ENCODE measurements at regions not wholly inside any gene's neighbourhood (a gene's known extent, or its start where the extent isn't known, plus 50 kb on each side); places are given as distances from the start of the nearest gene placed in this dataset.
"Not testable (repeated sequence)": the region's sequence is repeated elsewhere in the genome, so short reads cannot be mapped to it uniquely, and the experiment has no call there.

DNA sequence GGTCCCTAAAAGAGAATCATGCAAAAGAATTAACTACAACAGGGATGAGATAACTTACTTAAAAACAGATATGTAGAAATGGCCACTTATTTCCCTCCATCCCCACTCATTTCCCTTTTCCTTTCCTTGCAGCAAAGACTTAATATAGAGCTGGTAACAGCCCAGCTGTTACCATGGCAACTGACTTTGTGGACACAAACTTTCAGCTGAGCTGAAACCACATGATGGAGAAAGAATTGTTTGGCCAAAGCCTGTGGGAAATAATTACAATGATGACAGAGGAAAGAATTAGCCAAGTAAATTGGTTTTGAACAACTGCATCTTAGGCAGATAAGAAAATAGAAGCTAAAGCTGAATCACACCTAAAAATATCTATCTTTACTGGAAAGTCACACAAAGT, 364.9 kb downstream of the GALC start:
- DNase-seq, result peak; percentile 67

DNA sequence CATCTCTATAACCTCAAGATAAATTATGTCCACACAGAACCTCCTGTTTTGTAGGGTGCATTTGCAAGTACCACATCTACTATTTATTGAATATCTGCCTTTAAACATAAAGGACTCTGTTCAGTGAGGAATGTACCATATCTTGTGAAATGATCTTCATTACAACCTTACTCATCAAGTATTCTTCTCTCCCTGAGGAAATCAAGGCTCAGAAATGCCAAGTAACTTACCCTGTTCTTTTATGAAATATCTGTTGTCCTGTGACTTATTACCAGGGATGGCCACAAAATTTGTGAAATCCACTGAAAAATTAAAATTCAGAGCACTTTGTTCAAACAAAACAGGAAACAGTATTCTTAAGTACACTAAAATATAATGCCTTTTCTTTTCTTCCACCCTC, 366.7 kb downstream of the GALC start:
- DNase-seq, result no peak

DNA sequence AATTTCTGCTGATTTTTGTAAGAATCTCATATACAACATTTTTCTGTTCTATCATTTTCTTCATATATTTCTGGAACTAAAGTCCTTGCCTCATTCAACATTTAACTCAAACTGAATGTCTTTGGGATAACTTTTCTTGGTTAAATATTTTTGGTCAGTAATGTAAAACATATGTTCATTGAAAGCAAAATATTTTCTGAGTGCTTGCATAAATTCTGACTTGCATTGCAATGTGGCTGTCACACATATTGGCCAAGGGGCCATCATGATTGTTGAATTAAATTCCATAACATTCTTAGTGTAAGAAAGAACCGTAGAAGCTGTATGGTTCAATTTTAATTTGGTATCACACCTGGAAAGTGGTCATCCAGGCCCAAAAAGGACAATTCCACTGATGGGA, 369.4 kb downstream of the GALC start:
- DNase-seq, result no peak

DNA sequence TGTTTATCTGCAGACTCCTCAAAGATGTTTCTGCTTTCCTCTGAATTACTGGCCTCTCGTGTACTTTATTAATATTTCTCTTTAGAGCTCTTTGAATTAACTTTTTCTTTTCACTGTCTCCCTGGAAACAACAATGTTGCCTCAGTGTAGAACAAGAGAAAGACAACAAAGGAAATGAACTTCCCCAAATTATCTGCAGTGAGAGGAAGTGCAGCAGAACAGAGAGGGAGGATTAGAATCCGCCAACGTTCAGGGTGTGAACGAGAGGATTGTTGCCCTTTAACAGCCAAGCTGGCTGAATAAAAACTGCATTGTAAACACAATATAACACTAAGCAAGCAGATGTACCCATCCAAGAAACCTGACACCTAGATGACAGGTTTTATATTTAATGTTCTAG, 375.9 kb downstream of the GALC start:
- DNase-seq, result no peak

DNA sequence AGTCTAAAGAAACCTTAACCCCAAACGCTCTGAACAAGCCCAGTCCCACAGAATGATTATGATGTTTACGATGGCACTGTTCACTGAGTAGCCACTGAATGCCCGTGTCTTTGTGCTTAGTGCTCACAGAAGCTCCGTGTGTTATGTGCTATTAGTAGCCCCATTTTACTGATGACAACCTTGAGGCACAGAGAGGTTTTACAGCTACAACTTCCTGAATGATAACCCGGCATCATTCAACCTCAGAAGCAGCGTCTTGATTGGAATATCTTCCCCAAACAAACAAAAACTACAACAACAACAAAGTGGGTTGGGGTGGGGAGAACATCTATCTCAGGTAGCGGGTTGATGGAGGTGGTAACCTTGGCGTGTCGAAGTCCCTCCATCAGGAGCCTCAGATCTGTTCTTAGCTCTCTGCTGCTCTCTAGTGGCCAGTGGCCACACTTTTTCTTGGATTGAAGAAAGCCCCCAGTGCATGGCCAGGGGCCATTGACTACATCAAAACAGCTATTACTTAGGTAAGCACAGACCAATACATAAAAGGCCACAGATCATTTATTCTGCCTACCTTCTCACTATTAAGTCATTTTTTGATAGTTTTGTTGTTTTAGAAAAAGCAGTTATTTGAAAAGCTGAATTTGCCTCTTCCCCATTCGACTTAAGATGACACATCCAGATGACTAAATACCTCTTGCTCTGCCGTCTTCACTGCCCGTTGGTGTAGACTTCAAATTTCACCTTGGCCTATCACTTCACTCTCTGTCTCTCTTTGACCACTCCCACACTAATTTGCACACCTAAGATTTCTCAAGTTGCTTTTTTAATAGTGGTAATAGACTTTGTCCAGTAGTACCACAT, 376.9 kb downstream of the GALC start:
- peak; percentile 80 for DNase-seq

DNA sequence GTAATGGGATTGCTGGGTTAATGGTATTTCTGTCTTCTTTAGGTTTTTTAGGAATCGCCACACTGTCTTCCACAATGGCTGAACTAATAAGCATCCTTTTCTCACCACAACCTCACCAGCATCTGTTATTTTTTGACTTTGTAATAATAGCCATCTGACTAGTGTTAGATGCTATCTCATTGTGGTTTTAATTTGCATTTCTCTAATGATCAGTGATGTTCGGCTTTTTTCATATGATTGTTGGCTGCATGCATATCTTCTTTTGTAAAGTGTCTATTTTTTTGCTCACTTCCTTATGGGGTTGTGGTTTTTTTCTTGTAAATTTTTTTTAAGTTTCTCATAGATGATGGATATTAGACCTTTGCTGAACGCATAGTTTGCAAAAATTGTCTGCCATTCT, 377.9 kb downstream of the GALC start:
- DNase-seq, result no peak

DNA sequence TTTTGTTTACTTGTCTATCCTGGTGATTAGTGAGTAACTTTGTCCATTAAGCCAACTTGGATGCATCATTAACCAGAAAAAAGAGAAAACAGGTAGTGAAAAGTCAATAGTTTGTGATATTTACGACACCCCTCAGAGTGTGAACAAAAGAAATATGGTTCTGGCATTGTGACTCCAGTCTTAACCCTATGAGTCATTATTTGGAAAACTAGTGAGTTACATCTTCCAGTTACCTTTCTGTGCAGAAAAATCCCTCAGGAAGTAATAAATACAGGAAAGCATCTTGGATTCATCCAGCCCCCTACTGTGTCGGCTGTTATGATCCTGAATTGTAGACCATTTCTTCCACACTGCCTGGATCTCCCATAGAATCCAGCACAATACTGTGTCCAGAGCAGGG, 379.1 kb downstream of the GALC start:
- DNase-seq, result no peak

DNA sequence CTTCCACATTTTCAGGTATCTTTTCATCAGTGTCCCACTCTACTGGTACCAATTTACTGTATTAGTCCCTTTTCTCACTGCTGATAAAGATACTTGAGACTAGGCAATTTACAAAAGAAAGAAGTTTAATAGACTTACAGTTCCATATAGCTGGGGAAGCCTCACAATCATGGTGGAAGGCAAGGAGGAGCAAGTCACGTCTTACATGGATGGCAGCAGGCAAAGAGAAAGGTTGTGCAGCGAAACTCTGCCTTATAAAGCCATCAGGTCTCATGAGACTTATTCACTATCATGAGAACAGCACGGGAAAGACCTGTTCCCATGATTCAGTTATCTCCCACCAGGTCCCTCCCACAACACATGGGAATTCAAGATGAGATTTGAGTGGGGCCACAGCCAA, 385.9 kb downstream of the GALC start:
- not testable (repeated sequence) for DNase-seq

DNA sequence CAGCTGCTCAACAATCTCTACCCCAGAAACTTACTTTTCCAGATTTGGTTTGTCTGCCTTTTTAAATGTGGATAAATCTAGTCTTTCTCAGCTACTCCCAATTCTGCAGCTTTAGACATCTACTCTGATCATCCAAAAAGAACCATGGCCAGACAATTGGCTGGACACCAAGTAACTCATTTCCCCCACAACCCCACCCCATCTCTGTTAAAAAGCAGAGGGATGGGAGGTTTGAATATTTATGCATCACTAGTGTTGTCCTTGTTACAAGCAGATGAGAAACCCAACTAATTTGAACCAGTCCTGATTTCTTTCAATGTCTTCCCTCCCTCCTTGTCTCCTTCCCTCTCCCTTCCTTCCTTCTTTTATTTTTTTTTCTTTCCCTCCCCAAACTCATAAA, 391.9 kb downstream of the GALC start:
- no peak for DNase-seq

DNA sequence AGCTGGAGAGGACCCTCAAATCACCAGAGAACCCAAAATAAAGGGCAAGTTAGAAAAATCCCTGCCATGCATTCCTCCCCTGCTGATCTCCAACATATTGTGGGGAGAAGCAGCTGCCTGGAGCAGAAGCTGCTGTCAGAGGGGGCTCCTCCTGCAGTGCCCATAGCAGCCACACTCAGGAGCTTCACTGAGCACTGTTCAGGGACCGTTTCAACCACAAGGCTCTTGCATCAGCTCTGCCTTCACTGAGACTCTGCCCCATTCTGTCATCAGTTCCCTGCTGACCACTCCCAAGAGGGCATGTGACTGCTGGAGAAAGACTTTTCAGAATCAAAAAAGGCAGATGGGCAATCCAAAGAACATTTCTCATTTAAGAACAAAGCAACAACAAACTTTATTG, 392.7 kb downstream of the GALC start:
- no peak for DNase-seq

DNA sequence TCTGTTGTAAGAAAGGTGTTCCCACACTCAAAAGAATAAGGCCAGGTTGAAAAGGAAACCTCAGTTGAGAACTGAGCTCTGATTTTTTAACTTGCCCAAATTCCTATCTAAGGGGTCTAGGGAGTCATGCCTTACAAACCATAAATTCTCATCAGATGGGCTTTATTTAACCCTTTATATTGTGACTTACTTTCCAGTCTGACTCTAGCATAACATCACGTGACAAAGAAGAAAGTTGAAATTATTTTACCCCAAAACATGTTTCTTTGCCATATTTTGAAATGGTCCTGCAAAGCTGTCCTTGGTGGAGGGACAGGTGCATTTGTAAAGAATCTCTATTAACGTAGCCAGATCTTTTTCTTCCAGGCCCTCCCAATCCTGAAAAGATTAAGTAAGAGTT, 411.7 kb downstream of the GALC start:
- no peak for DNase-seq

DNA sequence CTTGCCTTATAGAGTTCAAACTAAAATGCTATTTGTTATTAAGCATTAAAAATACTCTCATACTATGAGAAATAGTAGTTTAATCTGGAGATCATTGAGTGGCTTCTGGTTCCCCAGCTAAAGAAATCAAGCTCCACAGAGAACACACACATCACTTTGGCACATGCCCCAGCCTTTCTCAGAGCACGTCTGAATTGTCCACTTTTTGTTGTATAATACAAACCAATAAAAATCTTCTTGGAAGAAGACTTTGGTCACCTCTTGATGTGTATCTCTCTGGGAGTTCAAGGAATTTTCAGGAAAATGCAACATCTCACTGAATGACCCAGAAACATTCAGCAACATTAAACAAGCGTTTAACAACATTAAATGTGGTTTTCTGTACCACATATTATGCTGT, 413.9 kb downstream of the GALC start:
- DNase-seq, result no peak

DNA sequence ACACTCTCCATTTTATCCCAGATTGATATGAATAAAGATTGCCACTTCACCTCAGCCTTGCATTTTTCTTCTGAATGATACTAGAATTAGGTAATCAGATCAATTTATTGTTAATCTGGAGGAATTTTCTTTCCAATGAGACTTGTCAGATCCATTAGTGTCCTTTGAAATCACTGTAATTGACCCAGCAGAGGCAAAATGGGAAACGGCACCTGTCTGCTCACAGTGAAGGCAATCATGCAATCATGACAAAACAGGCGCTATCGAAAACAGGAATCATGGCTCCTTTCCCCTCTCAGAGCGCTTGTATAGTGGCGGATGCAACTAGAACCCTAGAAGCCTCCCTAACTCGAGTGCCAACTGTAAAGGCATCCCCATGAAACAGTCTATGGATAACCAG, 417.6 kb downstream of the GALC start:
- DNase-seq, result no peak

DNA sequence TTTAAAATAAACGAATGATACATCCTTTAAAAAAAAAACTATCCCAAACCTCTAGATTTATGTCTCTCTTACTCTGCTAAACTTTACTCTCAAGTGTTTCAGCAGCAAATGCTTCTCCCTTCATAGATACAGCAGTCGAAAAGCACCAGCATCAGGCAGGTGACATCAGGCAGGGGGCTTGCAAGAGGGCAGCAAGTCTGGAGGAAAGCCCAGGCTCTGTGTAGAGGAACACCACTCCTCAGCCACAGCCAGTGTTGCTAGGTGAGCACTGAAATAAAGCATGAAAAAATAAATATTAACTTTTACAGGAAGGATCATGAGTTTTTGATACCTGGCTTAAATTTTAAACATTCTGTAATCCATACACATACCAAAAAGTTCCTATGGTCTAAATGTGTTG, 419.4 kb downstream of the GALC start:
- DNase-seq, result no peak

DNA sequence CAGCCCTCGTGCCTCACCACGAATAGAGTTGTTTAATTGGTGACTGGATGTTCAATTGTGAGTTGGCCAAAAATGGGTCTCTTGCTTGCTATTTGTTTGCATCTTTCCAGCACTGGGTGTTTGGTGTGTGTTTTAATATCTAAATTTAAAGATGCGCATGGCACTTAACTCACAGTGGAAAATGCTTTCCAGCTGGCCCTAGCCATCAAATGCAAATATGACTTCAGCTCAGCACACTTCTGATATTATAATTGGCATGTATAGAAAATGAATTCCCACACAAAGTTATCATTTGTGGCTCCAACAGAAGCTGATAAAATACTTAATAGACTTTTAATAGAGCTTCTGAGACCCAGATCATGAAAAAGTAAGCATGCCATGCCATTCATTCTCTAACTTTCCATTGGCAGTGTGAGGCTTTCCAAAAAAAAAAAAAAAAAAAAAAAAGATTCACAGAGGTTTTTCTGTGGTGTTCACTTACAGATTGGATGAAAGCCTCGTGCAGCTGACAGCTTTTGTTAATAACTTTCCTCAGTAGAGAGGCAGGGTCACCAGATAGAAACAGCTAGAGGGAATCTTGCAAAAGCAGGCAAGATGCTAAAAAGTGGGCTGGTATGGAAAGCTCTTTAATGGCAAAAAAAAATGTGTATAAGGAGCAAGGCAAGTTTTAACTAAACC, 425.2 kb downstream of the GALC start:
- no peak for DNase-seq

DNA sequence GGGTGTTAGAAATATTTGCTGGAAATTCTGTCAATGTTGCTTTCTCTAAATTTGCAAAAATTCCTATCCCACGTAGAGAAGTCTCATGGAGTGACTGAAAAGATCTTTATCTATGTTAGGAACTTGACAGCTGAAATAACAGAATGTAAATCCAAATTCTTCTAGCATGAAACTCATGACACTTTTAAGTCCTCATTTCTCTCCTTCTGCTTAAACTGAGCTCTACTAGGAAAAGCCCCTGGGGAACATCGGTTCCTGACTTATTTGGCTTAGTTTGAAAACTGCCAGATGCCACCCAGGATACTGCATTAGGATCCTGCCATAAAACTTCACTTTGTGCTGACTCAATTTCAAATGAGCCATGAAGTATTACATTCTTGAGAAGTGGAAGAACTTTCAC, 426.0 kb downstream of the GALC start:
- peak; percentile 78 for DNase-seq

DNA sequence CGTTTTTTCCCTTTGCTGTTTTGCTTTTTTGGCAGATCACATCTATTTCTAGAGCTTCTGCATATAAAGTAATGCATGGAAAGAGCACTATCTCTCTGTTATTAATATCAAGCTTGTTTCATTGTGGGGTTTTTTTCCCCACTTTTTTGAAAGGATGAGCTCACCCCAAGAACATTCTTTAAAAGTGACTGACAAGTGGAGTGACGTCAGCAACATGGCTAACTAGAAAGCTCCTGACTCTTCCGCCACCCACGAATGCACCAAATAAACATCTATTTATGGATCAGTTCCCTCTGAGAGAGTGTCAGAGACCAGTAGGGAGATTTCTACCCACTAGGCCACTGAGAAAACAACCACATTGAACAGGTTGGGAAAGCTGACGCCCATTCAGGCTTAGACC, 445.4 kb downstream of the GALC start:
- DNase-seq, result no peak

DNA sequence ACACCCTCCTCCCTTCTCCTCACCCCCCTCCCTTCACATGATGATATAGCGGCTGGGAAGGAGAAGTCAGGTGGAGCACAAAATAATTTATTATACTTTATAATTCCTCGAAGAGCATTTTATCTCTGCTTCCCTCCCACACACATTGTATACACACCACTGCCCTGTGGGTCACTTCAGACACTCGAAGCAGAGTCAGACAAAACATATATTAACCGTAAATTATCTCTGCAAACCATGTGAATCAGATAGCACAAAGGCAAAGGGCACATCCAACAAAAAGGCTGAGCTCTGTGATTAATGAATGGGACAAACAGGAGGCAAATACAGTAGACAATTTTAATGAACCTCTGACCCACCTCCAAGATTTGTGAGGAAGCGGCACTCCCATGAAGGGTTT, 450.7 kb downstream of the GALC start:
- no peak for DNase-seq

DNA sequence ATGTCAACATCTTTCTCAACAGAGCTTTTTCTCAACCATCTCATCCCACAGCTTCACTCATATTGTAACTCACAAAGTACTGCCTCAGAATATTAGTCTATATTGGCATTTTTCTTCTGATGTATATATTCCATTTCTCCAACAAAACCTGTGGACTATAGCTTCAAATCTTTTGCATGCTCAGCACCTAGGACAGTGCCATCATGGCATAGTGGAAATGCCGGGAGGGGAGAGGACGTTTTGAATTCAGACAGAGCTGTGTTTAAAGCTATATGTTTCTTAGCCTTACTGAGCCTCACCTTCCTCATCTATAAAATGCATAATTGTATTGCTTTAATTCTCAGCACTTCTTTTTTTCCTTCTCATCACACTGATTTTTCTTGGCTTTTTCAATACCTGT, 452.6 kb downstream of the GALC start:
- no peak for DNase-seq

DNA sequence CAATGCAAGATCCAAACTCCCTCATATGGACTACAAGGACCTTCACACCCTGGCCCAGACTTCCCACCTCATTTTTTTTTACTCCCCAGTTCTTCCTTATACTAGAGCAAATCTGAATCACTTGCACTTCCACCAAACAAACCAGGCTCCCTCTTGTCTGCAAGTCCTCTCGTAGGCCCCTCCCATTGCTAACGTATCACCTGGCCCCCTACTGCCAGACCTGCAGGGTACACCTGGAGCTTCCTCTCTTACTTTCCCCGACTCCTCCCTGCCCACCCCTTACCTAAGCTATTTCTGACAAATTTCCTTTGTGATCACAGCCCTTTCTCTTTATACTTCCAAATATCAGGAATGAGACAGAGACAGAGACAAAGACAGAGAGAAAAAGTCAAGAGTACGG, 463.9 kb downstream of the GALC start:
- peak; percentile 55 for DNase-seq

DNA sequence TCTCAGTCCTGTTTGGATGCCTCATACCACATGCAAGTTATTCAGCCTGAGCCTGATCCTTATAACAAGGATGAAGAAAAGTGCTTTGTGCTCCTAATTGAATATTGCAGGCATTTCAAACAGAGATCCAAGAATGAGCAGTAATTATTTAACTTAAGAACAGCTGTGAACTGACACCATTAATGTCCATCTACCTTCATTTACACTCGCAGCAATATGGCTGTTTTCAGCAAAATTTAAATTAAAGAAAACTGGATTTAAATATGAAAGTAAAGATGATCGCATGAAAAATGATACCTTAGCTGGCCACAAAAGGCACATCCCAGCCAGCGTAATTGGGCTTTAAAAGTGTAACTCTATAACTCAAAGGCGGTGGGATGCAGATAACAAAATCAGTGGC, 466.3 kb downstream of the GALC start:
- no peak for DNase-seq

DNA sequence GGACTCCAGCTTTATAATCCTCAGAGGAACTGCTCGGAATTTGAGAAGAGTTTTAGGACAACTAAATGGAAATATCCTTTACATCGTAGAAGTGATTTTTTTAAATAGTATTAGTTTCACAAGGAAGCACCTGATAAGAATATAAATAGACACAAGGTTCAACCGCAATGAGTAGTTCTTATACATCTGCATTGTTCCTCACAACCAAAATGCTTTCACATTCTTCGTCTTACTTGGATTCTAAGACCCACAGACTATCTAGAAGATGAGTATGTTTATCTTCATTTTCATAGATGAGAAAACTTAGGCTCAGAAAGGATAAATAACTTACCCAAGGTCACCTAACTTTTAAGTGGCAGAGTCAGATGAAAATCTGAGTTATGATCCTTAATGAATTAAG, 469.0 kb downstream of the GALC start:
- DNase-seq, result no peak

DNA sequence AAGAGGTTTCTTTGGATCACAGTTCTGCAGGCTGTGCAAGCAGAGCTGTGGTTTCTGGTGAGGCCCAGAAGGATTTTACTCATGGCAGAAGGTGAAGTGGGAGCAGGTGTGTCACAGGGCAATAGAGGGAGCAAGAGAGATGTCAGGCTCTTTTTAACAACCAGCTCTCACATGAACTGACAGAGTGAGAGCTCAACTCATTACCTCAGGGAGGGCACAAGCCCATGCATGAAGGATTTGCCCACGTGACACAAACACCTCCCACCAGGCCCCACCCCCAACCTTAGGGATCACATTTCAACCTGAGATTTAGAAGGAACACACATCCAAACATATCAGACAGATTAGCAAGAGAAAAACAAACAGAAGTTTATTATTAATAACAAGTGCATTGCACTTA, 470.4 kb downstream of the GALC start:
- DNase-seq, result peak; percentile 62

DNA sequence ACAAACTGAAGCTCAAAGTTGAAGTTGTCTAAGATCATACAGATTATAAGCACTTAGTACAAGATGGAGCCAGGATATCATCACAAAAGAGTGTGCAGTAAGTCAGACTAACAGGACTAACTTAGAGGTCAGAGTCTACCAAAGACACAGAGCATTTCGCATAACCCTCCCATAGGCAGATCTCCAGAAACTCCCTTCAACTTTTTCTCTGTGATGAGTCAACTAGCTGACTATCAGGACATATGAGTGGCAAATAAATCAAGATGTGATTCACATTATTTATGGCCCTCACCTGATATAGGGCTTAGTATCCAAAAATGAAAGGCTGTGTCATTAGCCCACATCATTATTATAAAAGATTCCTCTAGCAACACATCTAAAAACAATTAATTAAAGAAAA, 484.6 kb downstream of the GALC start:
- DNase-seq, result no peak

DNA sequence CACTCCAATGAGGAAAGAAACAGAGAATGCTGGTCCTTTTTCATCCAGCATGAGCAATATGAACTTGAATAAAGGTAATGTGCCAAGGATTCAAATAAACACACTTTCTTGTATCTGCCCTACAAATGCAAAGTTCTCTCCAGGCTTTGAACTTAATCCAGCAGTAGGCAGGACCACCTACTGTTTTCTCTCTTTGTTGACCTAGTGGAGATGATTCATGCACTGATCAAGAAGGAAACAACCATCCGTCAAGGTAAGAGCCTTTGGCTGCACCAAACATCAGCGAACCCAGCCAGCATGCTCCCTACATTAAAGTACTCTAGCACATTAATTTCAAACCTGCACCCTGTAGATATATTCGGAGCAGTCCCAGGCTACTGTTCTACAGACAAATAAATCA, 489.3 kb downstream of the GALC start:
- DNase-seq, result no peak

Data from islet precursor cell (in vitro differentiated cells).